GM04503 (cell line): ENCODE measurements at regions not wholly inside any gene's neighbourhood (a gene's known extent, or its start where the extent isn't known, plus 50 kb on each side); places are given as distances from the start of the nearest gene placed in this dataset.
"Not testable (repeated sequence)": the region's sequence is repeated elsewhere in the genome, so short reads cannot be mapped to it uniquely, and the experiment has no call there.

Experiments
- DNase-seq: peaks from one replicate; pipeline ENCODE4 v3.0.0-alpha.2; 2012; ENCODE audit warnings: low read depth

GRCh38 chr1:67482733-67483482 is 52.7 kb upstream of the SERBP1 start:
- DNase-seq, result no peak

- DNase-seq, result no peak
Measured at GRCh38 chr1:67484492-67484891, 54.3 kb upstream of the SERBP1 start.

- no peak for DNase-seq
Measured at GRCh38 chr1:67485046-67485811, 55.0 kb upstream of the SERBP1 start.

GRCh38 chr1:67489643-67490042 is 59.4 kb upstream of the SERBP1 start:
- DNase-seq, result no peak

- DNase-seq, result no peak
Measured at GRCh38 chr1:67491280-67491679, 61.1 kb upstream of the SERBP1 start.

- DNase-seq, result no peak
Measured at GRCh38 chr1:67493148-67493547, 62.9 kb upstream of the SERBP1 start.

- DNase-seq, result no peak
Measured at GRCh38 chr1:67495327-67495726, 65.1 kb upstream of the SERBP1 start.

GRCh38 chr1:67496329-67496728 is 66.1 kb upstream of the SERBP1 start:
- DNase-seq, result no peak

- peak; percentile 21 for DNase-seq
Measured at GRCh38 chr1:67500413-67500959, 70.3 kb upstream of the SERBP1 start.

- DNase-seq, result no peak
Measured at GRCh38 chr1:67503974-67504373, 73.8 kb upstream of the SERBP1 start.

- not testable (repeated sequence) for DNase-seq
Measured at GRCh38 chr1:67513392-67514294, 83.4 kb upstream of the SERBP1 start.

- DNase-seq, result no peak
Measured at GRCh38 chr1:67514300-67514699, 84.1 kb upstream of the SERBP1 start.

GRCh38 chr1:67514786-67515185 is 84.6 kb upstream of the SERBP1 start:
- no peak for DNase-seq

GRCh38 chr1:67515324-67516080 is 85.3 kb upstream of the SERBP1 start:
- DNase-seq, result no peak

- DNase-seq, result no peak
Measured at GRCh38 chr1:67517046-67517445, 86.8 kb upstream of the SERBP1 start.

- no peak for DNase-seq
Measured at GRCh38 chr1:67522001-67522441, 91.8 kb upstream of the SERBP1 start.

GRCh38 chr1:67522793-67523192 is 92.6 kb upstream of the SERBP1 start:
- DNase-seq, result no peak

- peak; percentile 10 for DNase-seq
Measured at GRCh38 chr1:67524143-67525052, 94.2 kb upstream of the SERBP1 start.

GRCh38 chr1:67525053-67525760 is 95.0 kb upstream of the SERBP1 start:
- no peak for DNase-seq

- no peak for DNase-seq
Measured at GRCh38 chr1:67528141-67528540, 97.9 kb upstream of the SERBP1 start.
